OCI-LY1 (cell line): ENCODE measurements at regions not wholly inside any gene's neighbourhood (a gene's known extent, or its start where the extent isn't known, plus 50 kb on each side); places are given as distances from the start of the nearest gene placed in this dataset.

ENCODE experiments used
- H2AFZ ChIP-seq: fragments of 200-600 bp; sonication (generic), shearing (Covaris generic); 2 replicates; pipeline ENCODE4 v1.6.0; 2014; ENCODE audit warnings: antibody characterized with exemption, mild to moderate bottlenecking, low read length
- H3F3A ChIP-seq: fragments of 200-600 bp; sonication (generic), shearing (Covaris generic); 2 replicates; pipeline ENCODE4 v1.6.0; 2014; ENCODE audit warnings: mild to moderate bottlenecking, antibody characterized with exemption, low read length, moderate library complexity; ENCODE audit not compliant: insufficient read depth
- H3K27ac ChIP-seq: fragments of 200-600 bp; sonication (generic); 2 replicates; pipeline ENCODE4 v1.5.1; 2014; ENCODE audit warnings: low read length, mixed run types, mild to moderate bottlenecking, low read depth; ENCODE audit not compliant: poor library complexity, severe bottlenecking
- H3K27me3 ChIP-seq: fragments of 200-600 bp; sonication (generic); 2 replicates; pipeline ENCODE4 v1.6.0; 2014; ENCODE audit warnings: antibody characterized with exemption, mild to moderate bottlenecking, low read length, moderate library complexity; ENCODE audit not compliant: insufficient read depth
- H3K36me3 ChIP-seq: fragments of 200-600 bp; sonication (generic); 2 replicates; pipeline ENCODE4 v1.6.1; 2014; ENCODE audit warnings: mild to moderate bottlenecking, antibody characterized with exemption, low read length, moderate library complexity, mixed read lengths; ENCODE audit not compliant: insufficient read depth
- H3K4me1 ChIP-seq: fragments of 200-600 bp; sonication (generic); 2 replicates; pipeline ENCODE4 v1.5.1; 2014; ENCODE audit warnings: mild to moderate bottlenecking, low read length, moderate library complexity; ENCODE audit not compliant: insufficient read depth, severe bottlenecking
- H3K4me2 ChIP-seq: fragments of 200-600 bp; sonication (generic), shearing (Covaris generic); 2 replicates; pipeline ENCODE4 v1.6.1; 2014; ENCODE audit warnings: low read length
- H3K4me3 ChIP-seq: fragments of 200-600 bp; sonication (generic); 2 replicates; pipeline ENCODE4 v1.5.1; 2014; ENCODE audit warnings: low read length, low read depth, mild to moderate bottlenecking, mixed read lengths; ENCODE audit not compliant: poor library complexity, severe bottlenecking
- H3K79me2 ChIP-seq: fragments of 200-600 bp; shearing (Covaris generic); 2 replicates; pipeline ENCODE4 v1.6.1; 2016; ENCODE audit warnings: mixed run types, low read length, mixed read lengths; ENCODE audit not compliant: insufficient read depth
- H3K9ac ChIP-seq: fragments of 200-600 bp; sonication (generic), shearing (Covaris generic); 2 replicates; pipeline ENCODE4 v1.6.1; 2014; ENCODE audit warnings: mild to moderate bottlenecking, low read length, mixed read lengths
- H3K9me2 ChIP-seq: fragments of 200-600 bp; sonication (generic), shearing (Covaris generic); 2 replicates; pipeline ENCODE4 v1.6.1; 2014; ENCODE audit warnings: low read depth, mild to moderate bottlenecking, low read length, mixed read lengths
- H3K9me3 ChIP-seq: fragments of 200-600 bp; shearing (Covaris generic); 2 replicates; pipeline ENCODE4 v1.6.1; 2014; ENCODE audit warnings: low read length, mixed read lengths
- H4K20me1 ChIP-seq: fragments of 200-600 bp; sonication (generic), shearing (Covaris generic); 2 replicates; pipeline ENCODE4 v1.6.0; 2016; ENCODE audit warnings: mild to moderate bottlenecking, low read length; ENCODE audit not compliant: insufficient read depth
- CTCF ChIP-seq: fragments of 200-600 bp; sonication (generic), shearing (Covaris generic); IDR thresholded peaks from 2 replicates; pipeline ENCODE4 v1.5.1; 2017; ENCODE audit warnings: mild to moderate bottlenecking, antibody characterized with exemption, low read length, moderate library complexity, mixed read lengths
- EZH2 ChIP-seq: fragments of 200-600 bp; sonication (generic), shearing (Covaris generic); IDR thresholded peaks from 2 replicates; pipeline ENCODE4 v1.8.0; 2017; ENCODE audit warnings: borderline replicate concordance, mixed run types, mild to moderate bottlenecking, antibody characterized with exemption, low read length, moderate library complexity, mixed read lengths

GRCh38 chr12:39144613-39145061, 239.2 kb upstream of the CPNE8 start:
- Histone ChIP-seq H2AFZ (no peak overlapping the region), H3K79me2 (no peaks in the 10 kb centered on the region), H3K36me3 (no peaks in the 10 kb centered on the region), H3K9ac (no peak overlapping the region), H3K27me3 (no peaks in the 10 kb centered on the region), H3F3A (no peaks in the 10 kb centered on the region), H3K4me3 (no peak overlapping the region), H3K27ac (no peak overlapping the region), H3K4me2 (no peak overlapping the region), H3K9me3 (no peaks in the 10 kb centered on the region), H3K9me2 (no peaks in the 10 kb centered on the region), H3K4me1 (no peaks in the 10 kb centered on the region), H4K20me1 (no peaks in the 10 kb centered on the region)
- TF ChIP-seq EZH2 (no peak), CTCF (no peak)

- Histone ChIP-seq H3K4me1 (no peaks in the 10 kb centered on the region), H3K9ac (no peak overlapping the region), H3F3A (no peaks in the 10 kb centered on the region), H3K79me2 (no peaks in the 10 kb centered on the region), H3K36me3 (no peaks in the 10 kb centered on the region), H3K4me2 (no peak overlapping the region), H2AFZ (no peak overlapping the region), H3K9me2 (no peaks in the 10 kb centered on the region), H3K9me3 (no peaks in the 10 kb centered on the region), H3K4me3 (no peak overlapping the region), H3K27me3 (no peaks in the 10 kb centered on the region), H3K27ac (no peak overlapping the region), H4K20me1 (no peaks in the 10 kb centered on the region)
- no peak for TF ChIP-seq EZH2
- no peak for TF ChIP-seq CTCF
These were observed 232.9 kb upstream of the CPNE8 start for GRCh38 chr12:39138268-39138667.

GRCh38 chr12:39127401-39127800, 222.0 kb upstream of the CPNE8 start:
- TF ChIP-seq EZH2: no peak
- no peak for TF ChIP-seq CTCF
- H3K27me3 ChIP-seq: no peaks in the 10 kb centered on the region
- H3K36me3 ChIP-seq: no peaks in the 10 kb centered on the region
- H3K4me2 ChIP-seq: no peak overlapping the region
- no peaks in the 10 kb centered on the region for H3K79me2 ChIP-seq
- H4K20me1 ChIP-seq: no peaks in the 10 kb centered on the region
- no peak overlapping the region for H3K27ac ChIP-seq
- H3K9ac ChIP-seq: no peak overlapping the region
- no peaks in the 10 kb centered on the region for H3K9me3 ChIP-seq
- no peak overlapping the region for H3K4me3 ChIP-seq
- no peaks in the 10 kb centered on the region for H3K9me2 ChIP-seq
- no peaks in the 10 kb centered on the region for H3F3A ChIP-seq
- no peak overlapping the region for H2AFZ ChIP-seq
- H3K4me1 ChIP-seq: no peaks in the 10 kb centered on the region
